ENCODE measurements at regions not wholly inside any gene's neighbourhood (a gene's known extent, or its start where the extent isn't known, plus 50 kb on each side); places are given as distances from the start of the nearest gene placed in this dataset.

- intact Hi-C loops (cut with DNase I; ENCODE audit: low total_unique reads), result no loop called here
- no peak for DNase-seq
- H3K27me3 ChIP-seq, result no peaks in the 10 kb centered on the region
- no peak overlapping the region for H3K27ac ChIP-seq
- H3K4me3 ChIP-seq, result no peak overlapping the region
- H3K36me3 ChIP-seq (ENCODE audit: low read depth, missing control alignments), result no peaks in the 10 kb centered on the region
- H3K9me3 ChIP-seq, result no peaks in the 10 kb centered on the region
- TF ChIP-seq POLR2A (IDR thresholded peaks at IDR 0.05) (no peak), CTCF (IDR thresholded peaks at IDR 0.05) (no peak)
- WGBS, 2 donors, result 64 to 69% methylated on average over 6 of the region's 6 CpGs
- no peaks in the 10 kb centered on the region for H3K4me1 ChIP-seq
These were observed 276.0 kb downstream of the TENT4A start for GRCh38 chr5:6989230-6989629.

- Histone ChIP-seq H3K9me3 (no peaks in the 10 kb centered on the region), H3K4me1 (no peaks in the 10 kb centered on the region), H3K27ac (no peak overlapping the region), H3K27me3 (no peaks in the 10 kb centered on the region), H3K4me3 (no peak overlapping the region), H3K36me3 (ENCODE audit: low read depth, missing control alignments) (no peaks in the 10 kb centered on the region)
- DNase-seq, result no peak
- 77 to 94% methylated on average over 1 of the region's 1 CpG for WGBS, 2 donors
- intact Hi-C loops (cut with DNase I; ENCODE audit: low total_unique reads), result no loop called here
- TF ChIP-seq CTCF (IDR thresholded peaks at IDR 0.05) (no peak), POLR2A (IDR thresholded peaks at IDR 0.05) (no peak)
These were observed 280.9 kb downstream of the TENT4A start for GRCh38 chr5:6994097-6994496.

- no peak overlapping the region for H3K27ac ChIP-seq
- intact Hi-C loops (cut with DNase I; ENCODE audit: low total_unique reads), result no loop called here
- no peaks in the 10 kb centered on the region for H3K9me3 ChIP-seq
- 58 to 71% methylated on average over 2 of the region's 2 CpGs for WGBS, 2 donors
- no peak overlapping the region for H3K4me3 ChIP-seq
- H3K27me3 ChIP-seq, result no peaks in the 10 kb centered on the region
- TF ChIP-seq CTCF (IDR thresholded peaks at IDR 0.05), result no peak
- DNase-seq, result no peak
- H3K36me3 ChIP-seq (ENCODE audit: low read depth, missing control alignments), result no peaks in the 10 kb centered on the region
- no peaks in the 10 kb centered on the region for H3K4me1 ChIP-seq
These were observed 281.9 kb downstream of the TENT4A start for GRCh38 chr5:6995115-6995514.

GRCh38 chr5:7000310-7000709, 287.1 kb downstream of the TENT4A start:
- Histone ChIP-seq H3K4me1 (no peaks in the 10 kb centered on the region), H3K27me3 (no peaks in the 10 kb centered on the region), H3K9me3 (no peaks in the 10 kb centered on the region), H3K4me3 (no peak overlapping the region), H3K27ac (no peak overlapping the region), H3K36me3 (ENCODE audit: low read depth, missing control alignments) (no peaks in the 10 kb centered on the region)
- TF ChIP-seq CTCF (IDR thresholded peaks at IDR 0.05), result no peak
- TF ChIP-seq POLR2A (IDR thresholded peaks at IDR 0.05), result no peak
- 61 to 66% methylated on average over 4 of the region's 4 CpGs for WGBS, 2 donors
- no peak for DNase-seq
- intact Hi-C loops (cut with DNase I; ENCODE audit: low total_unique reads), result no loop called here

- H3K4me3 ChIP-seq, result no peak overlapping the region
- WGBS, 2 donors, result 61 to 65% methylated on average over 6 of the region's 6 CpGs
- no peak for DNase-seq
- intact Hi-C loops (cut with DNase I; ENCODE audit: low total_unique reads), result no loop called here
- TF ChIP-seq CTCF (IDR thresholded peaks at IDR 0.05), result no peak
- H3K9me3 ChIP-seq, result no peaks in the 10 kb centered on the region
- H3K27me3 ChIP-seq, result no peaks in the 10 kb centered on the region
- no peaks in the 10 kb centered on the region for H3K4me1 ChIP-seq
- no peak overlapping the region for H3K27ac ChIP-seq
- H3K36me3 ChIP-seq (ENCODE audit: low read depth, missing control alignments), result no peaks in the 10 kb centered on the region
These were observed 297.4 kb downstream of the TENT4A start for GRCh38 chr5:7010591-7010990.
